ENCODE measurements at regions not wholly inside any gene's neighbourhood (a gene's known extent, or its start where the extent isn't known, plus 50 kb on each side); places are given as distances from the start of the nearest gene placed in this dataset.

- TF ChIP-seq CHD7 (IDR thresholded peaks at IDR 0.05; ENCODE audit: insufficient replicate concordance, low read length) (no peak), CHD1 (IDR thresholded peaks at IDR 0.05; ENCODE audit: low read depth, low read length) (no peak), TBP (IDR thresholded peaks at IDR 0.05; ENCODE audit: low read depth, low read length) (no peak), ATF3 (IDR thresholded peaks at IDR 0.05; ENCODE audit: insufficient read depth, low read depth, low read length) (no peak), FOSL1 (IDR thresholded peaks at IDR 0.05; ENCODE audit: insufficient read depth, low read depth, low read length) (no peak), RNF2 (IDR thresholded peaks at IDR 0.05; ENCODE audit: borderline replicate concordance, low read depth, low read length, missing control alignments, poor library complexity, severe bottlenecking) (no peak), SP4 (IDR thresholded peaks at IDR 0.05; ENCODE audit: low read length) (no peak), TAF1 (IDR thresholded peaks at IDR 0.05; ENCODE audit: low read depth, low read length) (no peak), MAFK (IDR thresholded peaks at IDR 0.05; ENCODE audit: low read depth, low read length) (no peak)
Observed at GRCh38 chr7:81577642-81578340, 192.1 kb downstream of the HGF start (continued).
